CD1c-positive myeloid dendritic cell (primary cell): ENCODE measurements at regions not wholly inside any gene's neighbourhood (a gene's known extent, or its start where the extent isn't known, plus 50 kb on each side); places are given as distances from the start of the nearest gene placed in this dataset.

Source experiments
- DNase-seq: peaks from one replicate; pipeline ENCODE4 v3.0.0-alpha.2; 2016; ENCODE audit errors: extremely low spot score

GRCh38 chr2:126826491-126826890, 72.2 kb upstream of the TEX51 start:
- DNase-seq: no peak

GRCh38 chr2:126827371-126827770, 71.3 kb upstream of the TEX51 start:
- no peak for DNase-seq

GRCh38 chr2:126828051-126828450, 70.6 kb upstream of the TEX51 start:
- no peak for DNase-seq

- peak; percentile 16 for DNase-seq
These were observed 70.2 kb upstream of the TEX51 start for GRCh38 chr2:126828491-126828890.

- DNase-seq: peak; percentile 50
These were observed 67.3 kb upstream of the TEX51 start for GRCh38 chr2:126831234-126832005.

GRCh38 chr2:126832014-126832413, 66.7 kb upstream of the TEX51 start:
- DNase-seq: no peak

GRCh38 chr2:126832757-126833156, 65.9 kb upstream of the TEX51 start:
- DNase-seq: no peak

GRCh38 chr2:126834006-126834659, 64.6 kb upstream of the TEX51 start:
- no peak for DNase-seq

GRCh38 chr2:126835261-126835660, 63.4 kb upstream of the TEX51 start:
- DNase-seq: no peak

GRCh38 chr2:126835831-126836230, 62.9 kb upstream of the TEX51 start:
- no peak for DNase-seq

- no peak for DNase-seq
These were observed 61.7 kb upstream of the TEX51 start for GRCh38 chr2:126836761-126837679.

GRCh38 chr2:126837966-126838715, 60.5 kb upstream of the TEX51 start:
- DNase-seq: no peak

GRCh38 chr2:126838716-126838985, 60.0 kb upstream of the TEX51 start:
- no peak for DNase-seq

GRCh38 chr2:126839796-126840195, 58.9 kb upstream of the TEX51 start:
- peak; percentile 15 for DNase-seq

- DNase-seq: no peak
These were observed 55.6 kb upstream of the TEX51 start for GRCh38 chr2:126843081-126843480.

GRCh38 chr2:126846241-126846640, 52.4 kb upstream of the TEX51 start:
- DNase-seq: peak; percentile 77
